HG03135 (cell line): ENCODE measurements at regions not wholly inside any gene's neighbourhood (a gene's known extent, or its start where the extent isn't known, plus 50 kb on each side); places are given as distances from the start of the nearest gene placed in this dataset.

Source experiments
- ATAC-seq: cut with Tn5 transposase; IDR thresholded peaks from one replicate; pipeline ENCODE4 v1.9.1; 2021; ENCODE audit warnings: mild to moderate bottlenecking, moderate library complexity; ENCODE audit not compliant: unreplicated experiment

GRCh38 chr13:22047082-22047784, 376.4 kb downstream of the FGF9 start:
- ATAC-seq: no peak

- ATAC-seq: no peak
These were observed 376.9 kb downstream of the FGF9 start for GRCh38 chr13:22047785-22048104.

GRCh38 chr13:22049384-22049783, 378.5 kb downstream of the FGF9 start:
- ATAC-seq: no peak

- no peak for ATAC-seq
These were observed 380.2 kb downstream of the FGF9 start for GRCh38 chr13:22050951-22051563.

- ATAC-seq: no peak
These were observed 382.2 kb downstream of the FGF9 start for GRCh38 chr13:22053053-22053452.

- ATAC-seq: no peak
These were observed 384.4 kb downstream of the FGF9 start for GRCh38 chr13:22055259-22055658.

- ATAC-seq: no peak
These were observed 389.3 kb downstream of the FGF9 start for GRCh38 chr13:22060187-22060586.

GRCh38 chr13:22061371-22061805, 390.5 kb downstream of the FGF9 start:
- peak; percentile 67 for ATAC-seq

- peak; percentile 82 for ATAC-seq
These were observed 391.0 kb downstream of the FGF9 start for GRCh38 chr13:22061806-22062391.

- ATAC-seq: no peak
These were observed 391.8 kb downstream of the FGF9 start for GRCh38 chr13:22062478-22063205.

- ATAC-seq: no peak
These were observed 392.7 kb downstream of the FGF9 start for GRCh38 chr13:22063416-22064124.

- no peak for ATAC-seq
These were observed 394.2 kb downstream of the FGF9 start for GRCh38 chr13:22064854-22065620.

- ATAC-seq: peak; percentile 45
These were observed 402.8 kb downstream of the FGF9 start for GRCh38 chr13:22073718-22074117.

- no peak for ATAC-seq
These were observed 403.5 kb downstream of the FGF9 start for GRCh38 chr13:22074403-22074802.

- no peak for ATAC-seq
These were observed 405.8 kb downstream of the FGF9 start for GRCh38 chr13:22076658-22077057.

- ATAC-seq: no peak
These were observed 406.4 kb downstream of the FGF9 start for GRCh38 chr13:22077205-22077683.

- no peak for ATAC-seq
These were observed 406.9 kb downstream of the FGF9 start for GRCh38 chr13:22077764-22078163.

- ATAC-seq: no peak
These were observed 409.1 kb downstream of the FGF9 start for GRCh38 chr13:22079961-22080360.

- no peak for ATAC-seq
These were observed 410.0 kb downstream of the FGF9 start for GRCh38 chr13:22080832-22081231.

GRCh38 chr13:22081430-22081829, 410.6 kb downstream of the FGF9 start:
- ATAC-seq: no peak
